SJSA1 (cell line): ENCODE measurements at regions not wholly inside any gene's neighbourhood (a gene's known extent, or its start where the extent isn't known, plus 50 kb on each side); places are given as distances from the start of the nearest gene placed in this dataset.

Experiments
- DNase-seq, 2 experiments: peaks; one replicate each; pipeline ENCODE4 v3.0.0-alpha.2; 2015 to 2020; ENCODE audit warnings: low spot score in 2 of 2, low read depth in 1 of 2
- H3K27ac ChIP-seq: fragments of 250-450 bp; sonication (Bioruptor Pico); 2 replicates; pipeline ENCODE4 v1.5.1; 2020; ENCODE audit warnings: mild to moderate bottlenecking, moderate library complexity
- H3K27me3 ChIP-seq: fragments of 250-450 bp; sonication (Bioruptor Pico); replicated peaks from 2 replicates; pipeline ENCODE4 v1.5.1; 2020; ENCODE audit warnings: mild to moderate bottlenecking, moderate library complexity
- H3K36me3 ChIP-seq: fragments of 250-450 bp; sonication (Bioruptor Pico); 2 replicates; pipeline ENCODE4 v1.5.1; 2020; ENCODE audit warnings: mild to moderate bottlenecking
- H3K4me1 ChIP-seq: fragments of 250-450 bp; sonication (Bioruptor Pico); replicated peaks from 2 replicates; pipeline ENCODE4 v1.6.1; 2021; ENCODE audit warnings: mild to moderate bottlenecking
- H3K4me3 ChIP-seq: fragments of 250-450 bp; sonication (Bioruptor Pico); 2 replicates; pipeline ENCODE4 v1.5.1; 2020; ENCODE audit warnings: mild to moderate bottlenecking
- H3K9me3 ChIP-seq: fragments of 250-450 bp; sonication (Bioruptor Pico); replicated peaks from 2 replicates; pipeline ENCODE4 v1.5.1; 2020; ENCODE audit warnings: mild to moderate bottlenecking

DNA sequence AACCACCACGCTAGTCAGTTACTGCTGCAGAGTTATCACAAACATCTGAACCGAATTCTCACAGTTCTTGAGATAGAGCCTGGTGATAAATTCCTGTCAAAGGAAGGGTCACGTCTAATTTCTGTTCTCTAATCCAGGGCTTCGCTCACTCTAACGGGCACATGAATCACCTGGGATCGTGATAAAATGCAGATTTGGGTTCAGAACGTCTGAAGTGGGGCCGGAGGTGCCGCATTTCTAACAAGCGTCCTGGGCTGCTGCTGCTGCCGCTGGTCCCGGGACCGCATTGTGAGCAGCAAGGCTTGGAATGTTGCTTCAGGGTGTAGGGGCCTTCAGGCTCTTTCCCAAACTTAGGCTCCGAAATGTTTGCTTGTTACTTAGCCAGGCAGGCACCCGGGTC lies 264.1 kb downstream of the CDC5L start:
- Histone ChIP-seq H3K36me3 (no peaks in the 10 kb centered on the region), H3K9me3 (no peaks in the 10 kb centered on the region)

DNA sequence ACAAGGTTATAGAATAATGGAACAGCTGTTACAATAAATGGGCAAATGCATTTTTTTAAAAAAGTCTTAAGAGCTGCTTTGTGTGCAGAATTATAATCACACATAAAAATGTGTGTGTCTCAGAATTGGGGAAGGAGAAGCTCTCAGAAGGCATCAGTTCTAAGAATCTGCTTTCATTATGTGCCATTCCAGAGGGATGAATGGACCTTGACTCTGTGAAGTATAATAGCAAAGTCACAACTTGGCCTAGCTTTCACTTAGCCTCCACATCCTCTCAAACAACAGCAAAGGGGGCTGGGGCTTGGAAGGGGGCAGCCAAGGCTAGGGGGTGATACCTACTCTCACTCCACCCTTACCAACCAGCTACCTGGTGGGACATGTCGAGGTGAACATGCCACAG lies 265.0 kb downstream of the CDC5L start:
- H3K27me3 ChIP-seq, result no peaks in the 10 kb centered on the region
- H3K9me3 ChIP-seq, result no peaks in the 10 kb centered on the region
- no peaks in the 10 kb centered on the region for H3K36me3 ChIP-seq
- peaks cover 53% of the 10 kb centered on the region for H3K4me1 ChIP-seq
- DNase-seq, result no peak
- H3K4me3 ChIP-seq, result no peak overlapping the region
- no peak overlapping the region for H3K27ac ChIP-seq

More for the DNA sequence above, 264.1 kb downstream of the CDC5L start:
- no peak for DNase-seq
- H3K27ac ChIP-seq, result no peak overlapping the region
- no peaks in the 10 kb centered on the region for H3K27me3 ChIP-seq
- peaks cover 53% of the 10 kb centered on the region for H3K4me1 ChIP-seq
- H3K4me3 ChIP-seq, result no peak overlapping the region

- no peaks in the 10 kb centered on the region for H3K27me3 ChIP-seq
- no peaks in the 10 kb centered on the region for H3K36me3 ChIP-seq
- no peak overlapping the region for H3K27ac ChIP-seq
- no peak overlapping the region for H3K4me3 ChIP-seq
- no peaks in the 10 kb centered on the region for H3K9me3 ChIP-seq
- peaks cover 53% of the 10 kb centered on the region for H3K4me1 ChIP-seq
- no peak for DNase-seq
Measured at GRCh38 chr6:44653091-44653490, 265.6 kb downstream of the CDC5L start.

DNA sequence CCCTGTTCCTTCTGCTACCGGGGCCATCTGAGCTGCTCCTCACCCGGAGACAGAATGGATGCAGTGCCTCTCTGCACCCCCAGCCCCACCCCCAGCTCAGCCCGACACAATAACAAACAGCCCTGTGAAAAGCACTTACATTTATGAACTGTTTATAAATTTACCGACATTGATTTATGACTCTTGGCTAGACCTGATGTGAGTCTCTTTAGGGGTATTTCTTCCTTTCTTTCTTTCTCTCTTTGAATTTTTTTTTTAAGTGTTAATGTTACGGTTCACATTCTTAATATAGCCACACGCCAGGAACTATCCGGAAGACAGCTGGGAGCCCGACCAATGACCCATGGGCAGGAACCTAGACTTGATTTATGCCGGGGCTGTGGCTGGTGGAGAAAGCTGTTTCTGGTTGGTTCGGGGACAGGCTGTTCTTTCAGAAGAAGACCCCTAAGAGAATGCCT lies 266.3 kb downstream of the CDC5L start:
- peak in 1 of 2 experiments; percentile 66 for DNase-seq
- no peaks in the 10 kb centered on the region for H3K27me3 ChIP-seq
- no peaks in the 10 kb centered on the region for H3K36me3 ChIP-seq
- H3K27ac ChIP-seq, result no peak overlapping the region; the same call in 1 of the 2 replicates
- H3K4me3 ChIP-seq, result no peak overlapping the region
- H3K9me3 ChIP-seq, result no peaks in the 10 kb centered on the region
- peaks cover 53% of the 10 kb centered on the region for H3K4me1 ChIP-seq

- Histone ChIP-seq H3K36me3 (no peaks in the 10 kb centered on the region), H3K9me3 (no peaks in the 10 kb centered on the region), H3K27me3 (no peaks in the 10 kb centered on the region), H3K27ac (no peak overlapping the region), H3K4me1 (peaks cover 55% of the 10 kb centered on the region), H3K4me3 (no peak overlapping the region)
- DNase-seq, result peak; percentile 76 to 78
Measured at GRCh38 chr6:44655412-44656342, 268.2 kb downstream of the CDC5L start.

- no peaks in the 10 kb centered on the region for H3K36me3 ChIP-seq
- no peak overlapping the region for H3K4me3 ChIP-seq
- DNase-seq, result no peak
- H3K4me1 ChIP-seq, result peaks cover 55% of the 10 kb centered on the region
- no peak overlapping the region for H3K27ac ChIP-seq
- no peaks in the 10 kb centered on the region for H3K27me3 ChIP-seq
- no peaks in the 10 kb centered on the region for H3K9me3 ChIP-seq
Measured at GRCh38 chr6:44656691-44657090, 269.2 kb downstream of the CDC5L start.

GRCh38 chr6:44657206-44657819 lies 269.8 kb downstream of the CDC5L start:
- Histone ChIP-seq H3K4me1 (peaks cover 55% of the 10 kb centered on the region), H3K36me3 (no peaks in the 10 kb centered on the region), H3K4me3 (no peak overlapping the region), H3K27ac (no peak overlapping the region), H3K9me3 (no peaks in the 10 kb centered on the region), H3K27me3 (no peaks in the 10 kb centered on the region)
- no peak for DNase-seq

DNA sequence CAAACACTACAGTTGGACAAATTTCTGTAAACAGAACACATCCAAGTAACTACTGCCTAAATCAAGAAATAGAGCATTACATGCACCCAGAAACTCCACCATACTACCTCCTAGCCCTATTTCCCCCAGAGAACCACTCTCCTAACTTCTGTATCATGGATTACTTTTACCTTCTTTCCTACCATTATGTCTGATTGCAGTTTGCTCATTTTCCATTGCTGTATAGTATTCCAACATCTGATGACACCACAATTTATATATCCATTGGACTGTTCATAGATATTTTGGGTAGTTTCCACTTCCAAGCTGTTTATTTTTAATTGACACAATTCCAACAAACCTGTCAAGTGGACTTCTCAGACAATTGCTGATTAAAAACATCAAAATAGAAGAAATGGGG lies 271.1 kb downstream of the CDC5L start:
- Histone ChIP-seq H3K4me1 (peaks cover 55% of the 10 kb centered on the region), H3K4me3 (no peak overlapping the region), H3K27ac (no peak overlapping the region), H3K36me3 (no peaks in the 10 kb centered on the region), H3K27me3 (no peaks in the 10 kb centered on the region), H3K9me3 (no peaks in the 10 kb centered on the region)
- DNase-seq, result no peak

DNA sequence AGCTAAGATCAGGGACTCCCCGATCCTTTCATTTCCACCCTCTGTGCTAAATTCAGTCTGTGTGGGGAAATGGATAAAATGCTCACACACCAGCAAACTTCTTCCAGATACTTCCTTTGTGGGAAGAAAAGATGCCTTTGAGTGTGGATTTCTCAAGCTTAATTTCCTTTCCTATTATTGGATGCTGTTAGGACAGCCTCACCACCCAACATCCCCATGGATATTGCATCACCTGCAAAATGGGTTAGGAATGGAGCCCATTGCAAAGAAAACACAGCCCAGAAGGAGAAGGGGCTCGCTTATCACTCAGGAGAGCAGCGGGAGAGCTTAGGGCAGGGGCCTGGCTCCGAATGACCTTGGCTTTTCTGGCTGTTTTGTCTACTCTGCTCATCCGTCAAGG lies 272.2 kb downstream of the CDC5L start:
- H3K27me3 ChIP-seq, result no peaks in the 10 kb centered on the region

DNA sequence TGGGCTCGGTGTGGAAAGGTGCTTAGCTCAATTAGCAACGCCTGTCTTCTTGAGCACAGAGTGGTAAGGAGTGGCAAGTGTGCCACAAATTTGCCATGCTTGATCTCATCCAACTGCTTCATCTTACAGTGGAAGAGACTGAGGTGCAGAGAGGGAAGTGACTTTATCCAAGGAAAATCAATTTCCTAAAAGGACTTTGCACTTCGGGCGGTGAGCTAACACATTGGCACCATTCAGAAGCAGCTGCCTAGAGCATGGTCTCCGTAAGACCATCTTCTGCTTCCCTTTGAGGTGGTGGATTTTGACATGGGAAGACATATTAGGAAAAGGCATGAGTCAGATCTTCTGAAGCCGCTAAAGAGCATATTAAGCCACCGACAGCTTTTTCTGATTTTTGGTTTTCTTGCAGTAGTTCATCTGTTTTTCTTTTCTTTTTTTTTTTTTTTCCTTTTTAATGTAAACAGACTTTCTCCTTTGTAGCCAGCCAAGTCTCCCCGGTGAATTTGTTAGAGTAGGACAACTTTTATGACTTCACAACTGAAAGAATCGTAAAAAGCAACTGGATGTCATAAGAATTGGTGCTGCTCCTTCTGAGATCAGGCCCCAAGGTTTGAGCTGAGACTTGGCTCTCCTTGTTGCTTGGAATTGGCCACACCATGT lies 273.2 kb downstream of the CDC5L start:
- peak in 1 of 2 experiments; percentile 49 for DNase-seq
- Histone ChIP-seq H3K36me3 (no peaks in the 10 kb centered on the region), H3K4me3 (no peak overlapping the region), H3K4me1 (peaks cover 57% of the 10 kb centered on the region), H3K27me3 (no peaks in the 10 kb centered on the region), H3K27ac (peak overlapping the region; percentile 47), H3K9me3 (no peaks in the 10 kb centered on the region)

More for the DNA sequence above, 272.2 kb downstream of the CDC5L start:
- peaks cover 56% of the 10 kb centered on the region for H3K4me1 ChIP-seq
- H3K9me3 ChIP-seq, result no peaks in the 10 kb centered on the region
- no peak overlapping the region for H3K27ac ChIP-seq
- H3K36me3 ChIP-seq, result no peaks in the 10 kb centered on the region
- no peak overlapping the region for H3K4me3 ChIP-seq
- no peak for DNase-seq

DNA sequence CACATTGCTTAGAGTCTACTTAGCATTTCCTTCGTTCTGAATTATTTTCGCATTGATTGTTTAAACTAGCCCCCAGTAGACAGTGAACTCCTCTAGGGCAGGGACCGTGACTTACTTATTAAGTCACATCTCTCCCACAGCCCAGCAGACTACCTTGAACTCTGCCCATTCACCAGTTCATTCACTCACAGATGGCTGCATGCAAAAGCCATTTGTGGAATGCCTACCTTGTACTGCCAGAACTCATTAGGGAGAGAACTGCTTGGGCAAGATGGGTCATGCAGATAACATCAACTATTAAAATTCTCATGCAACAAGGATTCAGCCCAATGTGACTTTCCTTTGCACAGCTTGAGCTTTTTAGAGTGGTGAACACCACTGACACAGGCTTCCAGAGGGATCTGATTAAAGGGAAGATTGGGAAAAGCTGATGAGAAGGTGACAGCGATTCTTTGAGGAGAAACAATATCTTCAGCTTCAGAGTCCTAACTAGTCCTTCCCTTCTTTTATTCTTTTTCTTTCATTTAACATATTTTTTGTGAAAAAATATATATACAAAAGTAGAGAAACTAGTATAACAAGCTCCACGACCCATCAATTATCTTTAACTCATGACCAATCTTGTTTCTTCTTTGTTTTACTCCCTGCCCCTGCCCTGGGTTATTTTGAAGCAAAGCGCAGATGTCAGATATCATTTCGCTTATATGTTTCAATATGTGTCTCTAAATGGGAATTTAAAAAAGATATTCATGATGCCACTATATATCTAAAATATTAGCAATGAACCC lies 273.9 kb downstream of the CDC5L start:
- Histone ChIP-seq H3K27ac (peak overlapping the region; percentile 84), H3K27me3 (no peaks in the 10 kb centered on the region), H3K36me3 (no peaks in the 10 kb centered on the region), H3K4me3 (no peak overlapping the region), H3K9me3 (no peaks in the 10 kb centered on the region), H3K4me1 (peaks cover 62% of the 10 kb centered on the region)
- peak in 1 of 2 experiments; percentile 63 for DNase-seq

- no peak overlapping the region for H3K4me3 ChIP-seq
- peaks cover 72% of the 10 kb centered on the region for H3K4me1 ChIP-seq
- peak; percentile 94 to 97 for DNase-seq
- H3K27ac ChIP-seq, result peak overlapping the region; percentile 84
- H3K9me3 ChIP-seq, result no peaks in the 10 kb centered on the region
- H3K27me3 ChIP-seq, result no peaks in the 10 kb centered on the region
- no peaks in the 10 kb centered on the region for H3K36me3 ChIP-seq
Measured at GRCh38 chr6:44662461-44663121, 275.1 kb downstream of the CDC5L start.
